ACC112 (cell line): ENCODE measurements at regions not wholly inside any gene's neighbourhood (a gene's known extent, or its start where the extent isn't known, plus 50 kb on each side); places are given as distances from the start of the nearest gene placed in this dataset.

ENCODE experiments used
- H2AFZ ChIP-seq: fragments of 200-600 bp; sonication (generic); one replicate; pipeline ENCODE4 v1.6.0; 2017; ENCODE audit warnings: antibody characterized with exemption, low read length; ENCODE audit not compliant: unreplicated experiment
- H3K27ac ChIP-seq: fragments of 200-600 bp; sonication (generic); 2 replicates; pipeline ENCODE4 v1.5.1; 2014; ENCODE audit warnings: low read depth, mild to moderate bottlenecking, antibody characterized with exemption, low read length, moderate library complexity
- H3K27me3 ChIP-seq: fragments of 200-600 bp; sonication (generic); 2 replicates; pipeline ENCODE4 v1.6.1; 2014; ENCODE audit warnings: mild to moderate bottlenecking, antibody characterized with exemption, low read length, moderate library complexity, mixed read lengths; ENCODE audit not compliant: insufficient read depth
- H3K36me3 ChIP-seq: fragments of 200-600 bp; sonication (generic); 2 replicates; pipeline ENCODE4 v1.6.1; 2016; ENCODE audit warnings: mild to moderate bottlenecking, antibody characterized with exemption, low read length, moderate library complexity, mixed read lengths; ENCODE audit not compliant: insufficient read depth
- H3K4me1 ChIP-seq: fragments of 200-600 bp; sonication (generic); one replicate; pipeline ENCODE4 v1.6.1; 2016; ENCODE audit warnings: low read length, mixed read lengths; ENCODE audit not compliant: insufficient read depth, unreplicated experiment, control insufficient read depth
- H3K4me3 ChIP-seq: fragments of 200-600 bp; sonication (generic); 2 replicates; pipeline ENCODE4 v1.5.1; 2014; ENCODE audit warnings: mild to moderate bottlenecking, low read depth, low read length
- H3K79me2 ChIP-seq: fragments of 200-600 bp; sonication (generic); one replicate; pipeline ENCODE4 v1.6.0; 2016; ENCODE audit warnings: low read length; ENCODE audit not compliant: control insufficient read depth, unreplicated experiment, insufficient read depth

- H3K27ac ChIP-seq = no peak overlapping the region
- H3K36me3 ChIP-seq = no peaks in the 10 kb centered on the region
- no peaks in the 10 kb centered on the region for H3K27me3 ChIP-seq
- no peaks in the 10 kb centered on the region for H3K4me1 ChIP-seq
- H2AFZ ChIP-seq = no peak overlapping the region
- H3K4me3 ChIP-seq = no peak overlapping the region
- H3K79me2 ChIP-seq = no peaks in the 10 kb centered on the region
These were observed 1041.8 kb downstream of the TBC1D22A start for GRCh38 chr22:47804281-47804680.

- H2AFZ ChIP-seq = no peak overlapping the region
- no peaks in the 10 kb centered on the region for H3K4me1 ChIP-seq
- H3K27ac ChIP-seq = no peak overlapping the region
- H3K79me2 ChIP-seq = no peaks in the 10 kb centered on the region
- H3K36me3 ChIP-seq = no peaks in the 10 kb centered on the region
- H3K4me3 ChIP-seq = no peak overlapping the region
- no peaks in the 10 kb centered on the region for H3K27me3 ChIP-seq
These were observed 1040.0 kb downstream of the TBC1D22A start for GRCh38 chr22:47802421-47802820.

- Histone ChIP-seq H2AFZ (no peak overlapping the region), H3K27ac (no peak overlapping the region), H3K4me3 (no peak overlapping the region), H3K79me2 (no peaks in the 10 kb centered on the region), H3K27me3 (no peaks in the 10 kb centered on the region), H3K4me1 (no peaks in the 10 kb centered on the region), H3K36me3 (no peaks in the 10 kb centered on the region)
These were observed 1039.2 kb downstream of the TBC1D22A start for GRCh38 chr22:47801541-47802245.

GRCh38 chr22:47798229-47798628, 1035.8 kb downstream of the TBC1D22A start:
- Histone ChIP-seq H3K27ac (no peak overlapping the region), H3K27me3 (no peaks in the 10 kb centered on the region), H3K4me3 (no peak overlapping the region), H3K79me2 (no peaks in the 10 kb centered on the region), H3K36me3 (no peaks in the 10 kb centered on the region), H3K4me1 (no peaks in the 10 kb centered on the region), H2AFZ (no peak overlapping the region)

GRCh38 chr22:47797342-47797945, 1035.0 kb downstream of the TBC1D22A start:
- Histone ChIP-seq H3K27me3 (no peaks in the 10 kb centered on the region), H2AFZ (no peak overlapping the region), H3K4me3 (no peak overlapping the region)

GRCh38 chr22:47796128-47796908, 1033.9 kb downstream of the TBC1D22A start:
- Histone ChIP-seq H3K4me1 (no peaks in the 10 kb centered on the region), H3K4me3 (no peak overlapping the region), H3K79me2 (no peaks in the 10 kb centered on the region), H3K27me3 (no peaks in the 10 kb centered on the region), H3K36me3 (no peaks in the 10 kb centered on the region), H3K27ac (no peak overlapping the region), H2AFZ (no peak overlapping the region)

More at GRCh38 chr22:47797342-47797945, 1035.0 kb downstream of the TBC1D22A start:
- Histone ChIP-seq H3K27ac (no peak overlapping the region), H3K36me3 (no peaks in the 10 kb centered on the region), H3K79me2 (no peaks in the 10 kb centered on the region), H3K4me1 (no peaks in the 10 kb centered on the region)

GRCh38 chr22:47795477-47796127, 1033.2 kb downstream of the TBC1D22A start:
- H3K27ac ChIP-seq = no peak overlapping the region
- no peak overlapping the region for H3K4me3 ChIP-seq
- no peaks in the 10 kb centered on the region for H3K79me2 ChIP-seq
- H3K4me1 ChIP-seq = no peaks in the 10 kb centered on the region
- no peak overlapping the region for H2AFZ ChIP-seq
- H3K27me3 ChIP-seq = no peaks in the 10 kb centered on the region
- no peaks in the 10 kb centered on the region for H3K36me3 ChIP-seq

- no peaks in the 10 kb centered on the region for H3K4me1 ChIP-seq
- no peak overlapping the region for H3K27ac ChIP-seq
- no peak overlapping the region for H3K4me3 ChIP-seq
- H2AFZ ChIP-seq = no peak overlapping the region
- H3K79me2 ChIP-seq = no peaks in the 10 kb centered on the region
- no peaks in the 10 kb centered on the region for H3K27me3 ChIP-seq
- H3K36me3 ChIP-seq = no peaks in the 10 kb centered on the region
These were observed 1032.4 kb downstream of the TBC1D22A start for GRCh38 chr22:47794851-47795250.

- H3K27me3 ChIP-seq = no peaks in the 10 kb centered on the region
- no peak overlapping the region for H3K27ac ChIP-seq
- no peak overlapping the region for H3K4me3 ChIP-seq
- H3K79me2 ChIP-seq = no peaks in the 10 kb centered on the region
- H2AFZ ChIP-seq = no peak overlapping the region
- H3K4me1 ChIP-seq = no peaks in the 10 kb centered on the region
- no peaks in the 10 kb centered on the region for H3K36me3 ChIP-seq
These were observed 1031.1 kb downstream of the TBC1D22A start for GRCh38 chr22:47793304-47794101.

GRCh38 chr22:47789171-47789570, 1026.7 kb downstream of the TBC1D22A start:
- Histone ChIP-seq H3K4me1 (no peaks in the 10 kb centered on the region), H3K27ac (no peak overlapping the region), H3K36me3 (no peaks in the 10 kb centered on the region), H2AFZ (no peak overlapping the region), H3K27me3 (no peaks in the 10 kb centered on the region), H3K79me2 (no peaks in the 10 kb centered on the region), H3K4me3 (no peak overlapping the region)
